K562 (cell line): ENCODE measurements at regions not wholly inside any gene's neighbourhood (a gene's known extent, or its start where the extent isn't known, plus 50 kb on each side); places are given as distances from the start of the nearest gene placed in this dataset.

Experiments used
- ARHGAP35 ChIP-seq: fragments of 450-650 bp; IDR thresholded peaks from 2 replicates; pipeline ENCODE4 v1.6.1; 2018; ENCODE audit not compliant: partially characterized antibody
- ASH1L ChIP-seq: fragments of 450-650 bp; IDR thresholded peaks from 2 replicates; pipeline ENCODE4 v1.6.1; 2018; ENCODE audit warnings: borderline replicate concordance, mild to moderate bottlenecking, low read depth; ENCODE audit not compliant: partially characterized antibody
- ATF1 ChIP-seq, 2 experiments: fragments of 450-650 bp in 1 of 2; IDR thresholded peaks; 2 replicates each; pipeline ENCODE4 v1.6.1; 2016; ENCODE audit warnings: missing compliant biosample characterization in 1 of 2, missing genetic modification characterization in 1 of 2
- CBFA2T3 ChIP-seq: fragments of 450-650 bp; IDR thresholded peaks from 2 replicates; pipeline ENCODE4 v1.6.1; 2017
- CHAMP1 ChIP-seq: fragments of 450-650 bp; IDR thresholded peaks from 2 replicates; pipeline ENCODE4 v1.6.1; 2016; ENCODE audit warnings: mild to moderate bottlenecking
- CREB1 ChIP-seq, 2 experiments: sonication (generic) in 1 of 2; formaldehyde crosslinking in 1 of 2; IDR thresholded peaks; 2 replicates each; pipeline versions ENCODE4 v1.6.1 to v1.8.0; 2012 to 2022; ENCODE audit warnings: inconsistent platforms in 1 of 2, mild to moderate bottlenecking in 1 of 2, missing genetic modification reagents in 1 of 2, moderate library complexity in 1 of 2
- DPF2 ChIP-seq: fragments of 450-650 bp; IDR thresholded peaks from 2 replicates; pipeline ENCODE4 v1.6.1; 2016
- E2F3 ChIP-seq: fragments of 250-450 bp; sonication (Bioruptor Pico); IDR thresholded peaks from 2 replicates; pipeline ENCODE4 v1.4.0; 2020; ENCODE audit warnings: mild to moderate bottlenecking
- HMG20A ChIP-seq: fragments of 450-650 bp; formaldehyde crosslinking; conservative IDR thresholded peaks from 2 replicates; pipeline ENCODE4 v1.4.0; 2020; ENCODE audit warnings: mild to moderate bottlenecking, mixed read lengths
- ILK ChIP-seq: fragments of 450-650 bp; IDR thresholded peaks from 2 replicates; pipeline ENCODE4 v1.6.1; 2016; ENCODE audit warnings: missing genetic modification characterization, low read depth, mild to moderate bottlenecking, missing compliant biosample characterization, moderate library complexity, borderline replicate concordance
- MAFF ChIP-seq: IDR thresholded peaks from 2 replicates; pipeline ENCODE4 v1.6.1; 2012; ENCODE audit warnings: low read length, improper control_type of control experiment
- MAZ ChIP-seq, 2 experiments: fragments of 450-650 bp in 1 of 2; sonication (generic) in 1 of 2; formaldehyde crosslinking; IDR thresholded peaks in 1 of 2; conservative IDR thresholded peaks in 1 of 2; 2 replicates each; pipeline versions ENCODE4 v1.4.0 to v1.5.0; 2020; ENCODE audit warnings: mild to moderate bottlenecking in 1 of 2, missing genetic modification reagents in 1 of 2
- MIER1 ChIP-seq: fragments of 450-650 bp; IDR thresholded peaks from 2 replicates; pipeline ENCODE4 v1.6.1; 2016; ENCODE audit warnings: antibody characterized with exemption, mild to moderate bottlenecking, low read depth
- MTA3 ChIP-seq: fragments of 450-650 bp; formaldehyde crosslinking; IDR thresholded peaks from 2 replicates; pipeline ENCODE4 v1.6.1; 2017; ENCODE audit warnings: mild to moderate bottlenecking, borderline replicate concordance
- NUFIP1 ChIP-seq: fragments of 450-650 bp; IDR thresholded peaks from 2 replicates; pipeline ENCODE4 v1.6.1; 2018; ENCODE audit not compliant: partially characterized antibody
- POLR2H ChIP-seq: IDR thresholded peaks from 2 replicates; pipeline ENCODE4 v1.6.1; 2016; ENCODE audit warnings: missing genetic modification characterization, low read depth, mild to moderate bottlenecking, control low read depth, missing compliant biosample characterization, moderate library complexity
- RHOXF2B ChIP-seq: fragments of 250-450 bp; sonication (Bioruptor Pico); conservative IDR thresholded peaks from 2 replicates; pipeline ENCODE4 v1.5.1; 2021
- SMARCA5 ChIP-seq: fragments of 450-650 bp; IDR thresholded peaks from 2 replicates; pipeline ENCODE4 v1.6.1; 2016
- ZC3H4 ChIP-seq: sonication (generic); formaldehyde crosslinking; IDR thresholded peaks from 2 replicates; pipeline ENCODE4 v1.9.0; 2021; ENCODE audit warnings: missing genetic modification reagents, borderline replicate concordance
- ZNF175 ChIP-seq: fragments of 200-800 bp; sonication (Bioruptor generic); IDR thresholded peaks from 2 replicates; pipeline ENCODE4 v1.6.1; 2016; ENCODE audit warnings: low read depth, mild to moderate bottlenecking, missing genetic modification characterization, missing compliant biosample characterization
- TF ChIP-seq, protein P1 (sequence below): fragments of 450-650 bp; formaldehyde crosslinking; IDR thresholded peaks from 2 replicates; pipeline ENCODE4 v1.4.0; 2022; ENCODE audit warnings: missing genetic modification characterization
- TF ChIP-seq, protein P2 (sequence below): fragments of 150-350 bp; conservative IDR thresholded peaks from 2 replicates; pipeline ENCODE4 v1.6.1; 2014; ENCODE audit warnings: low read length

DNA sequence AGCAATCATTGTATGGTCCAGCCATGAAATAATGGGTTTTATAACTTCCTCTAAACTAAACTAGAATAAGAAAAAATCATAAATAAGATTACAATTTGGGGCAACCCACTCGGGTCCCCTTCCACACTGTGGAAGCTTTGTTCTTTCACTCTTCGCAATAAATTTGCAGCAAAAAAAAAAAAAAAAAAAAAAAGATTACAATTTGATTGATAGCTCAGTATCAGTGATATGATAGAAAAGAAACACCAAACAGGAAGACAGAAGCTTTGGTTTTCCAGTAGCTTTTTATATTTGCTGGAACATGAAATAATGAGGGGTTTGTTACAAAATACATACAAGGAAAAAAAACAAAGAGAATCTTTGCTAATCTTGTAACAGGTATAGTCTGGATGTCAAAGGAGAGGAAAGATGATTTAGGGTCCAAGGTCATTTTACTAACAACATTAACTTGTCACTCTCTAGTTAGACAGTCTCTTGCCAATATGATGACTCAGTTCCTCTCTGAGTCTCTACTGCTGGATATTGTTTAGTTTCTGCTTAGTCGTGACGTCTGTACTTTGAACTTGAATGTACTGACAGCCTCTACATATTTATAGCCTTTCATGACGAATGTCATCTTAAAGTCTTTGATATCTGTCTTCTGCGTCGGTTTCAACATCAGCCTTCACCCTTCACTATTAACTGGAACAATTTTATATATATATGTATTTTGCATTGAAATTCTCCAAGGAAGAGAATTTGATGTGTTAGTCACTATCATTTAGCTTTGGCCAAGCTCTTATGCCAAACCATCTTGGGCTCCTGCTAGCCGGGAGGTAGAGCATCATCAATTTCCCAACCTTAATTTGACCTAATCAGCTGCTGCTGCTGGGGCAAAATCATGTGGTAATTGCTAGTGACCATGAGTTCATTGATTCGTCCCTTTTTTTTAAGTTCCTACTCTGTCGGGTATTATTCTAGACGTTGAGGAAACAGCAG, 213.1 kb upstream of the STXBP5 start (continued):
- peak; percentile 24; the same call in 1 of the 2 replicates for TF ChIP-seq ZNF175
- TF ChIP-seq CBFA2T3, result peak; percentile 45
- TF ChIP-seq MIER1, result no peak
- no peak for TF ChIP-seq ATF1 (CRISPR knock-in tag; IDR thresholded peaks at IDR 0.05)
- peak; percentile 70 for TF ChIP-seq ATF1 (tag; IDR thresholded peaks at IDR 0.05)
- peak; percentile 80 for TF ChIP-seq DPF2
- TF ChIP-seq POLR2H, result 0 out of 2 replicates have a peak, but pooled peaks have one; percentile 30
- TF ChIP-seq E2F3 (CRISPR knock-in tag), result no peak
- no peak for TF ChIP-seq NUFIP1
- TF ChIP-seq MAFF, result peak; percentile 52; the same call in 1 of the 2 replicates
- TF ChIP-seq RHOXF2B, result no peak
- no peak for TF ChIP-seq ILK (tag)
- TF ChIP-seq, protein P1, sequence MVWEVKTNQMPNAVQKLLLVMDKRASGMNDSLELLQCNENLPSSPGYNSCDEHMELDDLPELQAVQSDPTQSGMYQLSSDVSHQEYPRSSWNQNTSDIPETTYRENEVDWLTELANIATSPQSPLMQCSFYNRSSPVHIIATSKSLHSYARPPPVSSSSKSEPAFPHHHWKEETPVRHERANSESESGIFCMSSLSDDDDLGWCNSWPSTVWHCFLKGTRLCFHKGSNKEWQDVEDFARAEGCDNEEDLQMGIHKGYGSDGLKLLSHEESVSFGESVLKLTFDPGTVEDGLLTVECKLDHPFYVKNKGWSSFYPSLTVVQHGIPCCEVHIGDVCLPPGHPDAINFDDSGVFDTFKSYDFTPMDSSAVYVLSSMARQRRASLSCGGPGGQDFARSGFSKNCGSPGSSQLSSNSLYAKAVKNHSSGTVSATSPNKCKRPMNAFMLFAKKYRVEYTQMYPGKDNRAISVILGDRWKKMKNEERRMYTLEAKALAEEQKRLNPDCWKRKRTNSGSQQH (CRISPR knock-in tag), result no peak
- TF ChIP-seq MAZ (CRISPR knock-in tag; conservative IDR thresholded peaks at IDR 0.05 in 1 of 2, IDR thresholded peaks at IDR 0.05 in 1 of 2), result no peak
- no peak for TF ChIP-seq ASH1L
- TF ChIP-seq SMARCA5, result no peak
- TF ChIP-seq, protein P2, sequence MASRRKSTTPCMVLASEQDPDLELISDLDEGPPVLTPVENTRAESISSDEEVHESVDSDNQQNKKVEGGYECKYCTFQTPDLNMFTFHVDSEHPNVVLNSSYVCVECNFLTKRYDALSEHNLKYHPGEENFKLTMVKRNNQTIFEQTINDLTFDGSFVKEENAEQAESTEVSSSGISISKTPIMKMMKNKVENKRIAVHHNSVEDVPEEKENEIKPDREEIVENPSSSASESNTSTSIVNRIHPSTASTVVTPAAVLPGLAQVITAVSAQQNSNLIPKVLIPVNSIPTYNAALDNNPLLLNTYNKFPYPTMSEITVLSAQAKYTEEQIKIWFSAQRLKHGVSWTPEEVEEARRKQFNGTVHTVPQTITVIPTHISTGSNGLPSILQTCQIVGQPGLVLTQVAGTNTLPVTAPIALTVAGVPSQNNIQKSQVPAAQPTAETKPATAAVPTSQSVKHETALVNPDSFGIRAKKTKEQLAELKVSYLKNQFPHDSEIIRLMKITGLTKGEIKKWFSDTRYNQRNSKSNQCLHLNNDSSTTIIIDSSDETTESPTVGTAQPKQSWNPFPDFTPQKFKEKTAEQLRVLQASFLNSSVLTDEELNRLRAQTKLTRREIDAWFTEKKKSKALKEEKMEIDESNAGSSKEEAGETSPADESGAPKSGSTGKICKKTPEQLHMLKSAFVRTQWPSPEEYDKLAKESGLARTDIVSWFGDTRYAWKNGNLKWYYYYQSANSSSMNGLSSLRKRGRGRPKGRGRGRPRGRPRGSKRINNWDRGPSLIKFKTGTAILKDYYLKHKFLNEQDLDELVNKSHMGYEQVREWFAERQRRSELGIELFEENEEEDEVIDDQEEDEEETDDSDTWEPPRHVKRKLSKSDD, result no peak
- peak; percentile 79 for TF ChIP-seq CREB1 (IDR thresholded peaks at IDR 0.05)
- peak; percentile 60; the same call in 1 of the 2 replicates for TF ChIP-seq CREB1 (CRISPR knock-in tag; IDR thresholded peaks at IDR 0.05)
- peak; percentile 89 for TF ChIP-seq ARHGAP35
- no peak for TF ChIP-seq ZC3H4 (CRISPR knock-in tag)
- TF ChIP-seq CHAMP1, result peak; percentile 32; the same call in 1 of the 2 replicates
- TF ChIP-seq MTA3, result no peak
- TF ChIP-seq HMG20A (CRISPR knock-in tag), result no peak
